Ramos (cell line): ENCODE measurements at regions not wholly inside any gene's neighbourhood (a gene's known extent, or its start where the extent isn't known, plus 50 kb on each side); places are given as distances from the start of the nearest gene placed in this dataset.

ENCODE experiments used
- in situ Hi-C: fragments of 300-500 bp; cut with MboI; formaldehyde crosslinking; loops from one replicate; pipeline ENCODE4 v1.14.3; 2022; ENCODE audit warnings: low sequenced_read_pairs; ENCODE audit not compliant: unreplicated experiment

DNA sequence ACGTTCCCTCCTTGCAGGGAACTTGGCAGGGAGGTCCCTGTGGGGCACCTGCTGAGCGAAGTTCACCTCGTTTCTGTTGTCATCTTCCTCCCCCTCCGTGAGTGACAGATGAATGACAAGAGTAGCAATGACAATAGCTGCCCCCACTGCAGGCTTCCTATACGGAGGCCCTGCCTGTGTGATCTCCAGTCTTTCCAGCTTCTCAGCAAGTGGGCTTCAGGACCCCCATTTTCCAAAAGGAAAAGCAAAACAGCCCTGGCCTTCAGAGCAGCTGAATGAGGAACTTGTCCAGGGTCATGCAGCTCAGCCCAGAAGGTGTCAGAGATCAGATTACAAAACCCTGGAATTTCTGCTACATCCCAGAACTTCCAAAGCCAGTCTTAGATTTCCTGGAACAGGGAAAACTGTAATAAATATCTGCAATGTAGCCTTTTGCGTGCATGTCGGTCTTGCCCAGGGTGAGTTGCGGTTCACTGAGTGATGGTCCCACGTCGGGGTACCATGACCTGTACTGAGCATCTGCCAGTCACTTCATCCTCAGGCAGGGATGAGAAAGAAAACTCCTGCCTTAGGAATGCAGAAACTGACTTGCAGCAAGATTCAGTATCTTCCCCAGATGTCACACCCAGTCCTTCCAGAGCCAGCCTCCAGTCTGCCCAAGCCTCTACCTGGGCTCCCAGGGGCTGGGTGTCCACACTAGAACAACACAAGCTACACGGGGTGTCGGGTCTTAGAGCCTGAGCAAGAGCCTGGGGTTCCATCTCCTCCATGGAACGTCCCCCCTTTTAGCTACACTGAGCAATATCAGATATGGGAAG, 1457.0 kb downstream of the BRD1 start:
- in situ Hi-C loops, result no loop called here

DNA sequence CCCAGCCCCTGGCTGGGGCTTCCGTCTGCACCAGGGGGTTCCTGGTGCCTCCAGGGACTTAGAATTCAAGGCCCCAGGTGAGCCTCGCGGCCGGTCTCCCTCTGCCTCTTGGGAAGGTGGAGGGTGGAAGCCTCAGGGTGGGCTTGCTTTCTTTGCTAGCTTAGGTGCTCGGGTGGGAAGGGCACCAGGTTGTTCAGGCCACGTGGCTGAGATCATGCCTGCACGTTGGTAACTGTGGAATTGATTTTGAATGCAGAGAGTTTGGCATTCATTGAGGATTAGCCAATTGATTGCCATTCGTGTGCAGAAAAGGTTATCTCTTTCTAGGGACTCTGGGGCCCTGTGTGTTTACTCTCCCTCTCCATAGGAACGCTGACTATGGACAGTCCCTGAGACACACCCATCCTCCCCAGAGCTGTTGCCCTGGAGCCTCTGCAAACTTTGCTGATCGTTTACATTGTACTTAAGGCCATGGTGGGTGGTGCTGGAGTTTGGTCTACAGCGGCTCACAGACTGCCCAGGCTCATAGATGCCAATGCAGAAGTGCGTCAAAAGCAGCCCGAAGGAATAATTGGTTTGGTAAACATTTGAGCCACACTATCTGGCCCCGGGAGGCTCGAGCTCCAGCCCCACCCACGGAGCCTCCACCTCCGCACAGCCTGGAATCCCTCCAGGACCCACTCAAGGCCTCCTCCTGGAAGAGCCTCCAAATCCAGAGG, 1457.7 kb downstream of the BRD1 start:
- in situ Hi-C loops, result no loop called here

DNA sequence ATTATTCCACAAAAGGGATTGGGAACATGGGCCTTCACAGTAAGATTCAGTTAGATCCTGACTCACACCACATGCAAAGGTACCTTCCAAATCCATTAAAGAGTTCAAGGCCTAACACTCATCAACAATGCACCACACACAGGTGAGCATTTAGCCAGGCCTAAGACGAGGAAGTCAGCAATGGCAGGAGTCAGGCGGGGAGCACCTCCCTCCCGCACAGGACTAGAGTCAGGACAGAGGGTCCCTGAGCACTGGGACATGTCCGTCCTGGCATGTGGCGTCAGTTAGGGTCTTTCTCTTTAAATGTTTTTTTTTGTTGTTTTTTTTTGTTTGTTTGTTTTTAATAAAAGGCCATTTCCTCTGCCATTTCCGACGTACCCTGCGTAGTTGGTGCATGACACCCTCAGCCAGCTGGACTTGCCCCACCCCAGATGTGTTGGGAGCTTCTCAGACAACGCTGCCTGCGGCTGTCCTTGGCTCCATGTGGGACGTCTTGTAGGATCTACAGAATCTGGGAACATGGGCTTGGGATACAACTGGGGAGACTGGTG, 1458.6 kb downstream of the BRD1 start:
- in situ Hi-C loops, result no loop called here

DNA sequence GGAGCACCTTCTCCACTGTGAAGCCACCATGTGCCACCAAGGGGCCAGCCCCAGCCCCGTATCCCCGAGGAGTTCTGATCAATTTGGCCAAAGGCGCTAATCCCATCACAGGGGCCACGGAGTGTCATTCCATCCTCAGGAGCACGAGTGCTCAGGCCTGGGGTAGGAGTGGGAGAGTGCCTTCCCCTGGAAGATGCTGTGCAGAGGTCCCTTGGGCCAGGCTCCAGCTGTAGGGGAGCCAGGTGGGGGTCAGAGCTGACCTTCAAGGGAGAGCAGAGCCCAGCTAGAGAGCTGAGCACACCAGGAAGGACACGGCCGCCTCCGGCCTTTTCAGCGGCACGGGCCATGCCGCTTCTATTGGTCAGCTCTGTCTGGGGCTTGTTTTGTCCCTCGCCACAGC, 1459.9 kb downstream of the BRD1 start:
- in situ Hi-C loops, result no loop called here

DNA sequence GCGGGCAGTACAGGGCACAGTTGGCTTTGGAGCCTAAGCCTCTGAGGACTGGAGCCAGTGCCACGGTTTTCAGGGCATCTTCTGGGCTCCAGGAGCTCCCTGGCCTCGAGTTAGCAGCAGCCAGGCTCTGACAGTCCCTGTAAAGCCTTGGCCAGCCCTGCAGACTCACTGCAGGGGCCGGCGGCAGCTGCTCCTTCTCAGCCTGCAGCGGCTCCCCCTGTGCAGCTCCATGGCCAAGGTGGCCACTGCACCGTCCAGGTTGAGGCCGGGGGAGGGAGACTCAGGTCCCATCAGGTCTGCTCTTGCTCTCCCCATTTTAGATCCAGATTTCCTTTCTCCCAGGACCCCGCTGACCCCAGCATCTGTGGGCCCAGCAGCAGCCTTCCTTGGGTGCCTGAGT, 1461.1 kb downstream of the BRD1 start:
- in situ Hi-C loops, result no loop called here

DNA sequence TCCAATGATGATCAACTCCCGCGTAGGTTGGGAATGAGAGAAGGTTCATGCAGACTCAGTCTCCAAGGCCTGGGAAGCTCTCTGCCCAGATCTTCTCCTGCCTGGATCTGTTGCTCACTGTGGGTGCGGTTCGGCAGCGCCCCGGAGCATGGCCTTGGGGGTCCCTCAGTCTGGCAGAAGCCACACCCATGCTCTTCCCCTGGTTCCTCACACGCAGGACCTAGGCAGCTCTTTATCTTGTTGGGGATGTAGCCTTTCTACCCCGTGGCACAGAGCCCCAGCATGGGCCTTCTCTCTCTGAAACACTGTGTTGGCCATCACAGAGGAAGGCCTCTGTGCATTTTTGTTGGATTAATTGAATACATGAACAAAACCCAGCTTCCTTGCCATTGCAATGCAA, 1461.6 kb downstream of the BRD1 start:
- in situ Hi-C loops, result no loop called here

DNA sequence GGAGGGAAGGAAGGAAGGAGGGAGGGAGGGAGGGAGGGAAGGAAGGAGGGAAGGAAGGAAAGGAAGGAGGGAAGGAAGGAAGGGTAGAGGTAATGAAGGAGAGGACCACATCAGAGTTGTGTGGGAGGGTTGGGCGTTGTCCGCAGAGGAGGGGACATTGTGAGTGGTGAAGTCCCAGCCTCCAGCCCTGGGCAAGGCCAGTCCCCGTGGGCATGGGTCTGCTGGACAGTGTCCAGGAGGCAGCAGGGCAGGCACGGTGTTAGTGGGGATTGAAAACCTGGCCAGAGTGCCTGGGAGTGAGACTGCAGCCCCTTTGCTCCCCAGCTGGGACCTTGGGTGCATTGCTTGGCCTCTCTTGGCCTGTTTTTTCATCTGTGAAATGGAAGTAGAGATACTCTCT, 1462.3 kb downstream of the BRD1 start:
- in situ Hi-C loops, result no loop called here

DNA sequence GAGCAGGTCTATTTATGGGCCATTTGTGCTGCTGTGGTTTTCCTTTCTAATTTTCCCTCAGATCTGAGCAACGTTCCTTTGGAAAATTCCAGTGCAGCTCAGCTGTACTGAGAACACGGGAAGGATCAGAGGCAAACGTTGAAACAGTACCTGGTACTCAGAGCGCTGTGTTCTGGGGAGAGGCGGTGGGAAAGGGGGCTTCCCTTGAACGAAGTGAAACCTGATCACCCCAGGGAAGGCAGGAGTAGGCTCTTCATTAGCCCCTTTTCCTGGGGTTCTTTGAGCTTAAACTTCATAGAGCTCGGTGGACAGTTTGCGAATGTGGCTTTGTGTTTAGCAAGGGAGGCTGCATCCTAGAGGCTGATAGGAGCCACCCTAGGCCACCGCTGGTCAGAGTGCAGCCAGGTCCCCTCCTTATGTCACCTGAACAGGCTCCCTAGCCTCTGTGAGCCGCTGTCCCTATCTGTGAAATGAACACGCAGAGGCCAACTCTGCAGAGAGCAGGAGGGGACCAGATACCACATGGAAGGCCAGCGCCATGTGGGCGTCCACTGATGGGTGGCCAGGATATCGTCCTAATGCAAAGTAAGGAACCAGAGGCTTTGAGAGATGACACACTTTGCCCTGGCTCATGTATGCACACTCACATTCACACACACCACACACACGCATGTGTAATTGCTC, 1464.8 kb downstream of the BRD1 start:
- in situ Hi-C loops, result no loop called here

DNA sequence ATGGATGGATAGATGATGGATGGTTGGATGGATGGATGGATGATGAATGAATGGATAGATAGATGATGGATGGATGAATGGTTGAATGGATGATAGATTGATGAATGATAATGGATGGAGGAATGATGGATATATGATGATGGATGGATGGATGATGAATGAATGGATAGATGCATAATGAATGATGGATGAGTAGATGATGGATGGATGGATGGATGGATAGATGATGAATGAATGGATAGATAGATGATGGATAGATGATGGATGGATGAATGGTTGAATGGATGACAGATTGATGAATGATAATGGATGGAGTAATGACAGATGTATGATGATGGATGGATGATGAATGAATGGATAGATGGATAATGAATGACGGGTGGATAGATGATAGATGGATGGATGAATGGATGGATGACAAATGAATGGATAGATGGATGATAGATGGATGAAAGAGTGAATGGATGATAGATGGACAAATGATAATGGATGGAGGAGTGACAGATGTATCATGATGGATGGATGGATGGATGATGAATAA, 1466.5 kb downstream of the BRD1 start:
- in situ Hi-C loops, result no loop called here

DNA sequence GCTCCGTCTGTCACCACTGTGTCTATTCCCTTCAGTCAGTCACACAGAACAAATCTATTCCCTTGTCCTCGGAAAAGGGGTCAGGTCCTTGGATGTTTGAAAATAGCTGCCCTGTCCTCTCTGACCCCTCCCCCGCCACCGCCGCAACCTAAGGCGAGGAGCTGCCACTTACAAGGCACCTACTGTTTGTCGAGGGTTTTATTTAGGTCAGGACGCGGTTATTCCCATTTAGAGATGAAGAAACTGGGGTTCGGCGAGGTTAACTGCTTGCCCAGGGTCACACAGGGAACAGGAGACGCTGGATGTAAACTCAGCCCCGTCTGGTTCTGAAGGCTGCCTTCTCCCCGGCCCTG, 1468.1 kb downstream of the BRD1 start:
- in situ Hi-C loops, result no loop called here

DNA sequence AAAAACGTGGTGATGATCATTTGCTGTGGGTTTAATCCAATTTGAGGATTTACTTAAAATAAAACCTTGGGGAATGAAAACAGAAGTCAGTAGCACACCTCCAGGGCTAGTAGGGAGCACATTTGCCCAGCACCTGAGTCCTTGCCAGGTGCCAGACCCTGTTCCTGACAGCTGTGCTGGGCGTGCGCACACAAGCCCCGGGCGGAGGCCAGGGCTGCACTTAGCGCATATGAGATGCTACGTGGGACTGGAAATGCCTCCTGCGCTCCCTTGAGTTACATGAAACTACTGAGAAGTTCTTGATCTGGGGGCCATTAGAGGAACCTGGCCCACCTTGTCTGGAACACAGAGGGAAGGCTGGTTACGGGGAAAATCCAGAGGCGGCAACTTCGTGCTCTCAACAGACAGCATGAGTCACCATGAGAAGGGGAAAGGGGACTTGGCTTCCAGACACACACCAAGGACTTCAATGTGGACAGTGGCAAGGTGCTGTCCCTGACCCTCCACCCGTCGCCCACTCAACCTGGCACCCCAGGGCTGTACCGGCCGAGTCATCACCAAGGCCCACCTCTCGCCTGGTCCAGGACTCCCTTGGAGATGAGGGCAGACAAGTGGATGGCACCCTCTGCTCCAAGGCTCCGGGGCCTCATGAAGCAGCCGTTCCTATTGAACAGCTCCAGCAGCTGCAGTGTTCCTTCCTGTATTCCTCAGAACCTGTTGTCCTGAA, 1468.6 kb downstream of the BRD1 start:
- in situ Hi-C loops, result no loop called here

DNA sequence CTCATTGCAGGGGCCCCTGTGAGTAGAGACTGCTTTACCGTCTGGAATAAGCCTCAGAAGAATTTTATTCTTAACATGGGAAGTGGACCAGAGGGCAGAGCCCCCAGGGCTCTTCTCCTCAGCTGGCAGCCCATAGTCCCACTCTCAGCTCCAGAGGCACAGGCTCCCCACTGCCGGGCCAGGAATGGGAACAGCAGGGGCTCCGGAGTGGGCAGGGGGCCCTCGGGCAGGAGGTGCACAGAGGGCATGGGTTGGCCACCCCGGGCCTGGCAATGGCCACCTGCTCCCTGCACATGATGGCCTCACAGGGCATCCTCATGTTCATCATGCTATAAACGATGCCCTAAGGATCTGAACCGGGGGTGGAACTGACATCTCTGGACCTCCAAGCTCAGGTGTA, 1469.7 kb downstream of the BRD1 start:
- in situ Hi-C loops, result no loop called here

DNA sequence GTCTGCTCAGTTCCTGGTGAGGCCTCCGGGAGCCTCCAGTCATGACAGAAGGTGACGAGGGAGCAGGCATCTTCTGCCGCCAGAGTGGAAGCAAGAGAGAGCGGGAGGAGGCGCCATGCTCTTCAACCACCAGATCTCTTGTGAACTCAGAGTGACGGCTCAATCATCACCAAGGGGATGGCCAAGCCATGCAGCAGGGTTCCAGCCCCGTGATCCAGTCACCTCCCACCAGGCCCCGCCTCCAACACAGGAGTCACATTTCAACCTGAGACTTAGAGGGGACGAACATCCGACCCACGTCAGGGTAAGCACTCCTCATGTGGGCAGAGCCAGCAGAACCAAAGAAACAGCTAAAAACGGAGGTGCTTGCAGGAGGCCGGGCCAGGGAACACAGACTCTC, 1470.5 kb downstream of the BRD1 start:
- in situ Hi-C loops, result no loop called here

DNA sequence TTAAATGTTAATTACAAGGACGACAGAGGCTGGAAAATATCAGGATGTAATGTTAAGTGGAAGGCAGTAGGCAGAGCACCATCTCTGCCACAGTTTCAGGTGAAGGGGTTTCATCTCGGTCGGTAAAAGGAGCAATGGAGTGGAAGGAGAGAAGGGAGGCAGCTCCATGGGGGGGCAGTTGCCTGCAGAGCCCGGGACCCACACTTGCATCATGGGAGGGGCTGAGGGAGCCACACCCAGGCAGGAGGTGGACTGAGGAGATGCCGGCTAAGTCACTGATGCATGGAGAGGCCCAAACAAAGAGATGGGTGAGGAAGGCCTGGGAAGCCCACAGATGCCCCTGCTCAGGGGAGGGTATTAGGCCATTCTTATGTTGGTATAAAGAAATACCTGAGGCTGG, 1470.9 kb downstream of the BRD1 start:
- in situ Hi-C loops, result no loop called here

DNA sequence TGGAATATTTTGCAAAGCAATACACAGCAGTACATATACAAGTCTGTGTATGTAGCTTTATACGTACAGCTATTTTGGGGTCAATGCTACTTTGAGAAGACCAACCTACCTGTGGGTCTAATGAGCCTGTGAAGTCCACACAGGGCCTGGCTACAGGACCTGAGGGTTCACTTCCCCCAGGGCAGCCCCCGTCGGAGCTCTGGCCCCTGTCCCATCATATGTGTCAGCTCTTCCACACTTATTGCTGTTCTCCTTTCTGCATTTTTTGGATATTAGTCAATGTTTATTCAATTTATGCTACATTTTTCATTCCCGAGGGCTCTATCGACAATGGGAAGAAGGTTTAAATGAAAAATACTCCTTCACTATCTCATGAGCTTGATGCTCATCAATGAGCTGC, 1473.6 kb downstream of the BRD1 start:
- in situ Hi-C loops, result no loop called here

DNA sequence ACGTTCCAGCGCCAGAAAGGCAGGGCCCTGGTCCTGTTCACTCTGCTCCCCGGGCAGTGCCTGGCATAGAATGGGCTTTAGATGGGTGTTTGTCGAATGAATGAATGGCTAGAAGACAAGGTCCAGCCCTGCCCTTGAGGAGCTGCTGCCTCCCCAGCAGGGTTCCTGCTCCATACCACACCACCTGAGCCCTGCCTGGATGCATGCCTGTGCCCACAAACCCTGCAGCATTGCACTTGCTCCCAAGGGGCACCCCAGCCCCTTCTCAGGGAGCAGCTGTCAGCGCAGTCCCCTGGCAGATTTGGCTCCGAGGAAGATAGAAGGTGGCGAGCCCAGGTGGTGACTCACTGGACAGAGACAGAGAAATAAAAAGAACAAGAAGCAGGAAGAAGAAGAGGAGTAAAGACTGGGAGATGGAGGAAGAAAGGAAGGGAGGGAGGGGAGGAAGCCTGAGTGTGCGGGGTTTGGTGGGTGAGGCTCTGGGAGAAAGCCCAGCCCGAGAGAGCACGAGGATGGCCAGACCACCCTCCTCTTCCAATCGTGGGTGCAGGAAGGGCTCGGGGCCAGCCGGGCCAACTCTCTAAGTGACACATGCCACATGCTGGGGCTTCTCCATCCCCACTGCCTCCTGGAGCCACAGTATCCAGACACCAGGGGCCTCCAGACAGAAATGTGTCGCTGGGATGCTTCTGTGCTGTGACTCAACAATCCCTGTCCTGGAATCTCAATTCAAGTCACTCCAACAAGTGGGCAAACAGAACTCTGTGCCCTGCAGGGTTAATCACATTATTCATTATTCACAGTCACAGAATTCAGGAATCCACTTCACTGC, 1474.3 kb downstream of the BRD1 start:
- in situ Hi-C loops, result no loop called here

DNA sequence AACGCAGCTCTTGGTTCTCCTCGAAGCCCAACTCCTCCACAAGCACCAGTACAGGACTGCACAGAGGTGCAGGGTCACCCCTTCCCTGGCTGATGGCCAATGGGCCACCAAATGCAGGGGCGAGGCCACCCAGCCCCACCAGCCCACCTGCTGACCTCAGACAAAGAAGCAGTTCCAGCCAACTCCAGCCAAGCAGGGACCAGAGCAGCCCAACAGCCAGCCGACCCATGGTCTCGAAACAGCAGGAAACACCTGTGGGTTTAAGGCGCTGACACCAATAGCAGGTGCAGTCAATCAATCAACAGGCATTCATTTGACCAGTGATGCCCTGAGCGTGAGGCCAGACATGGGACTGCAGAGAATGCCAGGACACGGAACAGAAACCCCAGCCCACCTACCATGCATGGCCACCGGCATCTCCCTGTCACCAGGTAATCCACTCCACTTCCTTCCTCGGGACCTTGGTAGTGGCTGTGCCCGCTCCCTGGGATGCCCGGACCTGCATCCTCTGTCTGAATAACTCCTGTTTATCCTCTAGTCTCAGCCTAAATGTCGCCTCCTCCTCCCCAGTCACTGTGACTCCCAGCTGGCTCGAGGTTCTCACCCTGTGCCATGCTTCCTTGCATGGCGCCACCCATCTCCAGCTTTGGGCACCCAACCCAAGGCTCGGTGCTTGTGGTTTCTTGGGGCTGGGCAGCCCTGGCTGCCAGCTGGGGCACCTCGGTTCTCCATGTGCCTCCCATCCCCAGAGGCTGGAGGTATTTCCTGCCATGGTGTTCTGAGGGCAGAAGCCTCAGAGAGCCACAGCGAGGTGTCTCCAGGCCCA, 1475.4 kb downstream of the BRD1 start:
- in situ Hi-C loops, result no loop called here

DNA sequence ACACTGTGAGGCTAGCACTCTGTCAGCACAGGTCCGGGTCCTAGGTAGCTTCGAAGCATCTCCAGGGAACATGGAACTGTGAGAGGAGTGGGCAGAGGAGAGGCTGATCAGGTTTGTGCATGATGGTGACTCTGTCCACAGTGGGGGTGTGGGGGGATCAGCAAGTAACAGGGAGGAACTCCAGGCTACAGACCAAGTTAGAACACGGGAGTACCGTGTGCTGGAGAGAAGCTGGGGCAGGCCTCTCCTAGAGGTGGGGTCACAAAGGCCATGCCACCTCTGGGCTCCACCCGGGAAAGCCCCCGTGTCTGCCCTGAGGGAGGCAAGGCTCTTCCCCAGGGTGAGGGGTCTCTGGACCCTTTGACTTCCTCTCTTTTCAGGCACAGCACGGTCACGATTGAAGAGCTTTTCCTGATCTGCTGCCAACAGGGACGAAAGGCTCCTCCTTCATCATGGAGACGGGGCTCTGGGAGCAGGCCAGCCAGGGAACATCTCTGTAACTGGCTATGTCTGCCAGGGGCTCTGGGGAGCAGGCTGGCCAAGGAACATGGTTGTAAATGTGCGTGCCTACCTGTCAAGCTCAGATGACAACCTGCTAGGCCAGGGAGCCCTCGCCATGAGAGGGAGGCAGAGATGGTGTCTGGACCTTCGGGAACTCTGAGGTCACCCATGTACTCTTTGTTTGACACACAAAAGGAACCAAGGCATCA, 1476.1 kb downstream of the BRD1 start:
- in situ Hi-C loops, result no loop called here
